ENCODE measurements at regions not wholly inside any gene's neighbourhood (a gene's known extent, or its start where the extent isn't known, plus 50 kb on each side); places are given as distances from the start of the nearest gene placed in this dataset.

- Histone ChIP-seq H4K8ac (ENCODE audit: low read depth in 2 of 2, low read length in 2 of 2) (no peak overlapping the region), H3K9ac (ENCODE audit: low read depth, low read length) (no peak overlapping the region), H2BK15ac (ENCODE audit: low read depth, low read length) (no peak overlapping the region), H2BK5ac (ENCODE audit: low read depth, low read length, poor library complexity, severe bottlenecking) (no peak overlapping the region), H3K23ac (ENCODE audit: low read depth, low read length) (no peak overlapping the region), H3K56ac (ENCODE audit: extremely low read depth, insufficient read depth, low read length) (no peak overlapping the region), H3K9me1 (ENCODE audit: insufficient read depth, low read length) (no peaks in the 10 kb centered on the region), H3K14ac (replicated peaks; ENCODE audit: low read depth, low read length) (no peak overlapping the region), H2AK5ac (ENCODE audit: low read depth, low read length) (no peak overlapping the region), H3K4me2 (ENCODE audit: low read depth, low read length) (no peak overlapping the region), H4K5ac (ENCODE audit: low read depth, low read length) (no peak overlapping the region), H2BK120ac (ENCODE audit: low read depth, low read length) (no peak overlapping the region), H2AFZ (replicated peaks; ENCODE audit: low read length, poor library complexity) (no peak overlapping the region), H4K20me1 (ENCODE audit: insufficient read depth, low read length) (no peaks in the 10 kb centered on the region), H3K9me3 (ENCODE audit: control insufficient read depth, insufficient read depth, low read length) (no peaks in the 10 kb centered on the region), H3K18ac (ENCODE audit: low read depth, low read length) (no peak overlapping the region), H3K79me1 (ENCODE audit: low read depth in 1 of 2, low read length in 2 of 2) (no peaks in the 10 kb centered on the region), H3K4ac (ENCODE audit: low read depth, low read length) (no peak overlapping the region), H2AK9ac (replicated peaks; ENCODE audit: low read depth, low read length, poor library complexity) (no peak overlapping the region), H3K27ac (ENCODE audit: insufficient read depth, low read length) (no peak overlapping the region), H4K91ac (ENCODE audit: insufficient read depth, low read depth, low read length) (no peak overlapping the region), H2BK20ac (ENCODE audit: low read depth, low read length) (no peak overlapping the region), H3K4me1 (ENCODE audit: control insufficient read depth, insufficient read depth, low read length) (no peaks in the 10 kb centered on the region), H3K36me3 (ENCODE audit: control insufficient read depth, insufficient read depth, low read length) (no peaks in the 10 kb centered on the region), H3K4me3 (ENCODE audit: insufficient read depth, low read depth, low read length) (no peak overlapping the region), H3K27me3 (ENCODE audit: control insufficient read depth, insufficient read depth, low read length) (no peaks in the 10 kb centered on the region)
- dilution Hi-C loops (cut with HindIII; ENCODE audit: low sequenced_read_pairs, unreplicated experiment) = no loop called here
- DNase-seq = no peak
- CTCF ChIA-PET = no interaction called here
- no CpG with 5 or more reads among the region's 5 CpGs for WGBS, 2 experiments (ENCODE audit: extremely low coverage in 2 of 2, insufficient read length in 1 of 2)
- intact Hi-C loops (cut with micrococcal nuclease) = no loop called here
- ATAC-seq (ENCODE audit: low read depth) = no peak
- in situ Hi-C loops (cut with MboI; ENCODE audit: low sequenced_read_pairs) = loop anchor here (25.0 kb wide), 2 partner anchors 372 to 1072 kb away; no protein-coding TSS in a partner anchor
- POLR2A ChIA-PET (ENCODE audit: unreplicated experiment) = no interaction called here
- no TSS peak for BruUV-seq (replicated peaks)
- TF ChIP-seq RFX5 (IDR thresholded peaks at IDR 0.05; ENCODE audit: low read depth, low read length) = no peak
- TF ChIP-seq SMC3 (IDR thresholded peaks at IDR 0.05; ENCODE audit: low read depth, low read length) = no peak
These were observed 58.4 kb upstream of the IRAK1BP1 start for GRCh38 chr6:78808933-78809332.

Measured in IMR-90 (cell line).